Lung (tissue), 11 donors: ENCODE measurements at regions not wholly inside any gene's neighbourhood (a gene's known extent, or its start where the extent isn't known, plus 50 kb on each side); places are given as distances from the start of the nearest gene placed in this dataset.

Experiments
- ATAC-seq: fragments of 200-7000 bp; cut with Tn5 transposase; one replicate; pipeline ENCODE4 v1.9.1; 2020; ENCODE audit warnings: moderate number of reproducible peaks; ENCODE audit not compliant: insufficient read depth, low FRiP score
- DNase-seq, 3 donors: peaks; one replicate each; pipeline ENCODE4 v3.0.0-alpha.2; 2013 to 2017
- H3K27ac ChIP-seq, 2 donors: one replicate each; pipeline ENCODE4 v1.5.1; 2013; ENCODE audit warnings: mild to moderate bottlenecking in 2 of 2, moderate library complexity in 2 of 2, control low read depth in 1 of 2, inconsistent platforms in 1 of 2, low read depth in 1 of 2, low read length in 1 of 2
- H3K27me3 ChIP-seq, 3 donors: one replicate each; pipeline ENCODE4 v1.5.1; 2013; ENCODE audit warnings: low read length in 2 of 3; ENCODE audit not compliant: control insufficient read depth in 3 of 3, insufficient read depth in 3 of 3
- H3K36me3 ChIP-seq, 4 donors: one replicate each; pipeline ENCODE4 v1.5.1; 2013; ENCODE audit warnings: low read length in 4 of 4, mild to moderate bottlenecking in 1 of 4, moderate library complexity in 1 of 4; ENCODE audit not compliant: control insufficient read depth in 4 of 4, insufficient read depth in 4 of 4
- H3K4me1 ChIP-seq, 5 donors: one replicate each; pipeline ENCODE4 v1.5.1; 2013; ENCODE audit warnings: low read length in 5 of 5, mild to moderate bottlenecking in 2 of 5, moderate library complexity in 1 of 5; ENCODE audit not compliant: control insufficient read depth in 5 of 5, insufficient read depth in 5 of 5
- H3K4me3 ChIP-seq: one replicate; pipeline ENCODE4 v1.5.1; 2013; ENCODE audit warnings: mild to moderate bottlenecking, control low read depth, moderate library complexity
- H3K9ac ChIP-seq, 2 donors: one replicate each; pipeline ENCODE4 v1.5.1; 2013; ENCODE audit warnings: low read length in 2 of 2, control low read depth in 1 of 2; ENCODE audit not compliant: insufficient read depth in 1 of 2
- H3K9me3 ChIP-seq, 4 donors: one replicate each; pipeline ENCODE4 v1.5.1; 2013; ENCODE audit warnings: low read length in 3 of 4, mild to moderate bottlenecking in 1 of 4, moderate library complexity in 1 of 4; ENCODE audit not compliant: control insufficient read depth in 4 of 4, insufficient read depth in 3 of 4
- CTCF ChIP-seq: IDR thresholded peaks from 2 replicates; pipeline ENCODE4 v1.5.1; 2012; ENCODE audit warnings: mild to moderate bottlenecking; ENCODE audit errors: control extremely low read depth, extremely low read depth
- WGBS, 2 donors: extraction: QIAGEN DNeasy Blood & Tissue Kit; methylation state at CpG; one replicate each; pipeline ENCODE4 v1.1.7; 2013; 5-methylcytosine and 5-hydroxymethylcytosine counted together
- donor health status: control.
- donor health status: control.
- donor health status: Bipolar disorder and iron deficiency.
- donor health status: healthy.
- donor health status: DM: yes; HTN: yes; CAD: no.

DNA sequence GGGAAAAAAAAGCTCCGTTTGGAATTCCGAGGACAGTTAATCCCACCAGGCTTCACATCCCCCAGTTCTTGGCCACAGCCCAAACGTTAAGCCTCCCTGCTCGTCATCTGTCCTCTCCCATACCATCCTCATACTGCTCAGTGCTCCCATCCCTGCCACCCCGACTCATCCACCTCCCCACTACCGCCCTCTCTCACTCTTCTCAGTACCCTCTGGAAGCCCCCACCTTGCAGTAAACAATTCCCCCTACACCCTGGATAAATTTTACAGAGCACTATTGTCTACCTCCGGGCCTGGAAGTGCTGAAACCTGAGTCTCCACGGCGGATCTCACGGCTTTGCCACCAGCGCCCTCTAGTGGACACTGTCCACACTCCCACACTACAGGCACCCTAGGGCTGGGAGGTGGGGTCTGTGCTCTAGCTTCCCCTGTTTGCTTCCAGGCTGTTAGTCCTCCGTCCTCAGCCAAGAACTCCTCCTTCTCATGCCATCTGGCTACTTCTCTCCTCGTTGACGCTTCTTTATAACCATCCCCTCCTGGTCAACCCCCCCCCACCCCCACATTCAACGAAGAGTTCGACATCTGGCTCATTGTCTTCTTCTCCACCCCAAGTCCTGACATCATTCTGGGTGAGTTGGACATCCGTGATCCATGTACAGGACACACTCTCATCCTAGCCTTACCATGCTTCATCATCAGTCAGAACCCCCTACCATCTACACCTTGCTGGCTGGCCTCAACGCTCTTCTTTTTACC is 54.5 kb downstream of the RTL9 start:
- H3K9ac ChIP-seq = no peak overlapping the region
- DNase-seq (peak; percentile 79 to 84 (median 80)), ATAC-seq (peak; percentile 88)
- H3K4me3 ChIP-seq = no peak overlapping the region
- peaks cover 0 to 18% (median 4%) of the 10 kb centered on the region in 3 donors for H3K27me3 ChIP-seq
- peaks cover 0 to 8% (median 2%) of the 10 kb centered on the region in 5 donors for H3K4me1 ChIP-seq
- peak; percentile 53 for TF ChIP-seq CTCF
- WGBS, 2 donors = 18 to 24% methylated on average over 18 of the region's 18 CpGs
- H3K9me3 ChIP-seq = no peaks in the 10 kb centered on the region
- H3K36me3 ChIP-seq = no peaks in the 10 kb centered on the region
- no peak overlapping the region for H3K27ac ChIP-seq

DNA sequence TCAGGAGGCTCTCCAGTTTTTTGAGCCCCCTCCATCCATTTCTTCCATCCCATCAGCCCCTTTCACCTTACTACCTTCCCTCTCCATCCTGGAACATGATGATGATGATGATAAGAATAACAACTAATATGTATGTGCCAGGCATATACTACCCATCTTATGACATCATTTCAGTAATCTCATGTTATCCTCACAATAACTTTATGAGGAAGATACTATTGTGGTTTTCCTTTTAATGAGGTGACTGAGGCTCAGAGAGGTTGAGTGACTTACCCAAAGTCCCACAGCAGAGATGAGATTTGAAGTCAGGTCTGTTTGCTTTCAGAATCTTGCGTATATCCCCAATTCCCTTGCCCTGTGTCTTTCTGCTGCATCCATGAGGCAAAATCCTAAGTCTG is 55.1 kb downstream of the RTL9 start:
- H3K4me3 ChIP-seq = no peak overlapping the region
- H3K27ac ChIP-seq = no peak overlapping the region
- no peak for DNase-seq
- H3K36me3 ChIP-seq = no peaks in the 10 kb centered on the region
- ATAC-seq = no peak
- H3K9ac ChIP-seq = no peak overlapping the region
- WGBS, 2 donors = 93 to 100% methylated on average over 1 of the region's 1 CpG
- H3K4me1 ChIP-seq = peaks cover 0 to 8% (median 4%) of the 10 kb centered on the region in 5 donors
- H3K9me3 ChIP-seq = no peaks in the 10 kb centered on the region
- peaks cover 0 to 20% (median 6%) of the 10 kb centered on the region in 3 donors for H3K27me3 ChIP-seq
- no peak for TF ChIP-seq CTCF

- Histone ChIP-seq H3K4me1 (peaks cover 0 to 13% (median 4%) of the 10 kb centered on the region in 5 donors), H3K9me3 (no peaks in the 10 kb centered on the region), H3K27me3 (peaks cover 0 to 24% (median 6%) of the 10 kb centered on the region in 3 donors), H3K27ac (no peak overlapping the region), H3K9ac (no peak overlapping the region), H3K4me3 (no peak overlapping the region), H3K36me3 (no peaks in the 10 kb centered on the region)
- DNase-seq = no peak
- TF ChIP-seq CTCF = no peak
- no peak for ATAC-seq
- WGBS, 2 donors = 48 to 60% methylated on average over 3 of the region's 3 CpGs
These were observed 55.6 kb downstream of the RTL9 start for GRCh38 chrX:110414273-110414672.
